GM19351 (cell line): ENCODE measurements at regions not wholly inside any gene's neighbourhood (a gene's known extent, or its start where the extent isn't known, plus 50 kb on each side); places are given as distances from the start of the nearest gene placed in this dataset.
"Not testable (repeated sequence)": the region's sequence is repeated elsewhere in the genome, so short reads cannot be mapped to it uniquely, and the experiment has no call there.

Experiments
- ATAC-seq: cut with Tn5 transposase; IDR thresholded peaks from one replicate; pipeline ENCODE4 v1.9.1; 2021; ENCODE audit warnings: mild to moderate bottlenecking, moderate library complexity; ENCODE audit not compliant: unreplicated experiment

DNA sequence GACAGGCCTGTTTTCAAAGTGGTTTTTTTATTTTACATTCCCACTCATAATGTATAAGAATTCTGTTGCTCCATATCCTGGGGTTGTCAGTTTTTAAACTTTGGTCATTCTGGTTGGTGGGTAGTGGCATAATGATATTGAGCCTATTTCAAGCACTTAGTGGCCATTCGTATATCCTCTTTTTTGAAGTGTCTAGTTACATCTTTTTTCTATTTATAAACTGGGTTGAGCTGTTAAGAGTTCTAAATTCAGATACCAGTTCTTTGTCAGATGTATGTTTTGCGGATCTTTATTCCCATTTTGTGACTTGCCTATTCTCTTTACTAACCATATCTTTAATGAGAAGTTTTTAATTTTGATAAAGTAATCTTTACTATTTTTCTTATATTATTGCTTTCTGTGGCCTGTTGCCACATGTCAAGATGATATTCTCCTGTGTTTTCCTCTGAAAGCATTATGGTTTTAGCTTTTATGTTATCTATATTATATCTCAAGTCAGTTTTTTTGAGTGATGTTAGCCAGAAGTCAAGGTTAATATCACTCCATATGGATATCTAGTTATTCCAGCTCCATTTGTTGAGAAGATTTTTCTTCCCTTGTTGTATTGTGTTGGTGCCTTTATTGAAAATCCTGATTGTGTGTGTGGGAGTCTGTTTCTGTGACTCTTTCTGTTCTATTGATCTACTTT, 110.9 kb downstream of the FHIP1A start:
- no peak for ATAC-seq

DNA sequence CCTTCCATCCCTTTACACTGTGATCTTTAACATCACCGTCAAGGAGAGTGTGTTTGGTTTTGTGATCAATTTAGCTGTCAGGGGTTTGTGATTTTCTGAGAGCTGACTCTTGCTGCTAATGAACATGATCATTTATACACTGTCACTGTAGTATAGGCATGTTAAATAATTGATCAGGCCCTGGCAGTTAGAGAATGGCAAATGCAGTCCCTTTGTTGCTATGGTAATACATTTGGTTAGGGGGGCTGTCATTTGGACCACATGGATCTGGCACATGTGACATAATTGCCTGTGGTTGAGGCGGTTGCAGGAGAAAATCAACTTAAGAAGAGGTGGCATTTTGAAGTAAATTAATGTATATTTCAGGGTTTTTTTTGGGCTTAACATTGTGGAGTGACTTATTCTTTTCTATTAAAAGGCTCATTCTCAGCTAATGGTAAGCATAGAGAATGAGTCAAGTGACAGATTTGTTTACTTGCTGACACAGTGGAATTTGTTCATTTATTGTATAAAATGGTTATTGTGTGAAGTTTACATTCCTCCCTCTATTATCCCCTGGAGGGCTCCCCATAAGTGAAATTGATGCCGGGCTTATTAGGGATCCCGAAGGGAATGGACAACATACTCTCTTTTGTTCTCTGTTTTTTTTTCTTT, 114.0 kb downstream of the FHIP1A start:
- no peak for ATAC-seq

DNA sequence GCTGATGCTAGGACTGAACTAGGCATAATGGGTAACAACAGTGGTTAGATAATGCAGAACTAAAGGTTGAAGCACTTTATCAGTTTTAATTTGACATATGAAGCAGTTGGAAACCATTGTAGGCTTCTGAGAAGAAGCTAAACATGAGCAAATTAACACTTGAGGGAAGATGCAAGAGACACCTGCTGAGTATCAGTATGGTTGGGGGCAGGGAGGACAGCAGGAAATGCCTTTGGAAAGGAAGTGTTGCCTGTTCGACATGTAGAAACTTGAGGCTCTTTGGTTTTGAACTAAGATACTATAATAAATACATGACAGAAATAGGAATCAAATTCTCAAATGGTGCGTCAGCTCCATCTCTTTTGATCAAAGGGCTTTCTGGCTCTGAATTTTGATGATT, 115.6 kb downstream of the FHIP1A start:
- no peak for ATAC-seq

DNA sequence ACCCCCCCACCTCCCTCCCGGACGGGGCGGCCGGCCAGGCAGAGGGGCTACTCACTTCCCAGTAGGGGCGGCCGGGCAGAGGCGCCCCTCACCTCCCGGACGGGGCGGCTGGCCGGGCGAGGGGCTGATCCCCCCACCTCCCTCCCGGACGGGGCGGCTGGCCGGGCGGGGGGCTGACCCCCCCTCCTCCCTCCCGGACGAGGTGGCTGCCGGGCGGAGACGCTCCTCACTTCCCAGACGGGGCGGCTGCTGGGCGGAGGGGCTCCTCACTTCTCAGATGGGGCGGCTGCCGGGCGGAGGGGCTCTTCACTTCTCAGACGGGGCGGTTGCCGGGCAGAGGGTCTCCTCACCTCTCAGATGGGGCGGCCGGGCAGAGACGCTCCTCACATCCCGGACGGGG, 117.5 kb downstream of the FHIP1A start:
- not testable (repeated sequence) for ATAC-seq

DNA sequence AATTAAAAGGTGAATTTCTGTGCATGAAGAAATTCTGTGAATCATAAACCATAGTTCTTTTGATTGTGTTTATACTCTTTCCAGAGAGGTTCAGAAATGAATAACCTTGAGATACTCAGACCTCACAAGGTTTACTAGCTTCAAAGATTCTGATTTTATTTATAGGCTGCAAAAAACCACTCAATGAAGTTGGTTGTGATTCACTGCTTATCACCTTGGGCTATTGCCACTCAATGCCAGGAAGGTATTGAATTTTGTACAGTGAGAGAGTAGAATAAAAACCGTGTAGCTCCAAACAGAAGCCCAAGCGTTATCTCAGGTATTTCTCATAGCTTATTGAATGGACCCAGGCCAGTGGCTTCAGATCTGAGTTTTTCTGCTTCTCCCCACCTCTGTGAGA, 118.7 kb downstream of the FHIP1A start:
- ATAC-seq = no peak

DNA sequence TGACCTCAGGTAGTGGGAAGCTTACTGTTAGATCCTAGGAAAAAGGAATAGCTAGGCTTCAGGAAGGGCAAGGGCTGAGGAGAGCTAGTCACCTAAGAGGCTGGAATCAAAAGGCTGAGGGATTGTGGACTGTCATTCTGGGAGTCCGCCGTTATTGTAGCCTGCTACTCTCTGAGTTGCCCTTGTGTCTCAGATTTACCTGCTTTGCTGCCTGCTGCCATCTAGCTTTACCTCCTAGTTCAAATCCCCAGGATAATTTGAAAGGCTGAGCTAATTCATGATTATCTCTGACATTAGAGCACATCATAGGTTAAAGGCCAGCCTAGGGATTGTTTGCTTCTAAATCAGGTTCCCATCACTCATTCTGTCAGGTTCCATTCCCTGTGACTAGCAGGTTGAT, 120.2 kb downstream of the FHIP1A start:
- no peak for ATAC-seq

DNA sequence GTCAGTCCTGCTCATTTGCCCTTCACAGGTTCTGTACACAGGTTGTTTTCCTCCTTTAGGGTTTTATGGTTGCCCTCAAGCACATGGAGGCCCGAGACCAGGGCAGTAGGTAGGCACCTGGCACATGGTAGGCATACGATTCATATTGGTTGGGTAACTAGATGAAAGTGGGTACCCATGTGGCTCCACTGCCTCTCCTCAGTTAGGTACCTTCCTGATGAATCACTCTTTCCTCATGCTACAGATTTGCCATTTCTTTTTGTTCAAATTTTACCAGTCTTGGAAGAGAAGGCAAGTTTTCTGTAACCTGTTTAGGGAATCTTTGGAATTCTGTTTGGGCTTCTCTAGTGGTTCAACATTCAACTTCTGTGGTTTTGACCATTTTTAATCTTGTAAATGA, 121.3 kb downstream of the FHIP1A start:
- no peak for ATAC-seq

DNA sequence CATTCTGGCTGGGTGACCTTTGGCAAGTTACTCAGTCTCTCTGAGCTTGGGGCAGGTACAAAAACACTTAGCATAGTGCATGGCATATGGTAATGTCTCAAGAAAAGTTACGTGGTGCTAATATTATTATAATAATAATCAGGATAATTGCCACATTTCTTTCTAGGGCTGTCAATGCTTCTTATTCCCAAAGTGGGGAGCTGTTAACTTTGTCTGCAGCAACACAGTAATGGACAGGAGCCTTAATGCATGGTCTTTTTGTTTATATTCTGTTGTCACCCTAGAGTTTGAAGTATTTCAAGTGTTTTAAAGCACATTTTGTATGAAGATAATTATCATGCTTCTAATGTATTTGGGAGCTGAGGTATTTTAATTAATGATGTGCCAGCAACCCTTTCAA, 121.8 kb downstream of the FHIP1A start:
- no peak for ATAC-seq

DNA sequence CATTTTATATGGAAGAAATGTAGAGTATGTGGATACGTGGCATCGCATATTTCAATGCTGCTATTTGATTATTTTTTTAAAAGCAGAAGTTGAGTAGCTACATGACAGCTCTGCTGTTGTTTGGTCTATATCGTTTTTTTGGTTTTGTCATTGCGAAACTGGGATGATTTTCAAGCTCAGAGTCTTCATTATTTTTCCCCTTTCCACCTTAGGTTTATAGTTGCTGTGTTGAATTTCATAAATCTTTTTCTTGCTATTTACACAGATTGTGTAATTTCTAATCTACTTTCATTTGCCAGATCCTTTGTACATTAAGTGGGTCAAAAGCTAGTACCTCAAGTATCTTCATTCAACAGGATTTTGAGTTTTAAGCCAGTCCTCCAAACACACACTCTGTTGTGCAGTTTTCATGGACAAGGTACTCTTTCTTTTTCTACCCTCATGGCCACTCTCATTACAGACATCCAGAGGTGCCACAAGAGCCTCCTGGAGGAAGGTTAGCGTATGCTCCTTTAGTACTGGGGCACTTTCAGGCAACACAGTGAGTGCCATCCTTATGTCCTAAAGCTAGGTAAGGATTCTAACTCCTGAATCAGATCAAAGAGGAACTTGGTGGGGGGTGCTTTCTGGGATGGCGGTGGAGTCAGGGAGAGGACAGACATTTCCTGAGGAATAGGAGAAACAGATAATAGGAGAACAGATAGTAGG, 123.2 kb downstream of the FHIP1A start:
- no peak for ATAC-seq

DNA sequence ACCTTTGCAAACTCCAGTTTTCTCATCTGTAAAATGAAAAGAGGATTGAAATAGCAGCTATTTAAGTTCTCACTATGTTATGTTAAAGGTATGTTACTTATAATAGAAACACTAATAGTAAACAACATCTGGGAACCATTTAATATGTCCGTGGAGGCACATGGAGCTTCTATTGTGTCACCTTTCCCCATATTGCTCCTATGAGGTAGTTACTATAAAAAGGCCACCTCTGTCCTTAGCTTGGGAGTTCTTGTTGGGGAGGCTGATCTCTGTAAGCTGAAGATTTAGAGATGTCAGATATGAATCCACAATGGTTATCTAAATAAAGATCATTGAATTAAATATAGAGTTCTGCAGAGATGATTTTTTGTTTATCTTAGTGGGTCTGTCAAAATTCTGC, 125.2 kb downstream of the FHIP1A start:
- ATAC-seq = no peak

DNA sequence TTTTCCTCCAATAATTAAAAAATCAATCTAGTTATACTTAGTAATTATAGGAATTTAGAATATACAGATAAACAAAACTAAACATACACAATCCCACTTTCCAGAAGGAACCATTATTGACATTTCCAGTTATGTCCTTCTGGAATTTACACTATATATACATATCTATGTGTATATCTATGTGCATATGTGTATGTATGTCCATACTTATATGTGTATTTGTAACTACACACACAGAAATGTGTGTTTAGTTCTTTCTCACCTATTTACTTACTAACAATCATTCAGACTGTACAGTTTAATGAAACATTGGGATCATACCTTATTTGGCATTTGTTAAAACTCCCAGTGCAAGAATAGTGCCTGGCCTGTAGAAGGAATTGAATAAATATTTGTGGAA, 126.4 kb downstream of the FHIP1A start:
- ATAC-seq = no peak

DNA sequence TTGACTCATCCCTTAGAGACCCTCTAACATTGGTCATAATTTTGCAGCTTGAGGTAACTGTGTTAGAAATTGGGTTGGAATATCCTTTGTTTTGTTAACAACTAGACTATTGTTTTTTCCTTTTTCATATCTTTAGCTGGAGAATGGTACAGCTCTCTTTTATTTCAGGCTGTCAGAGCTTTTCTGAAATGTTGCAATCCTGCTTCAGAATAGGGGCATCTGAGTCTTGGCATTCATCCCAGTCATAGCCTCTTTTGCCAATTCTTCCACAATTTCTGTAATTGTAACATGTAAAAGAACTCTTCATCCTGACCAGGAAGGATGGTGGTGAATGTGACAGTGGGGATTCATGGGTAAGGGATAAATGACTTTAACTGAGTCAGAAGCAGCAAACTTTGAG, 128.7 kb downstream of the FHIP1A start:
- ATAC-seq = no peak

DNA sequence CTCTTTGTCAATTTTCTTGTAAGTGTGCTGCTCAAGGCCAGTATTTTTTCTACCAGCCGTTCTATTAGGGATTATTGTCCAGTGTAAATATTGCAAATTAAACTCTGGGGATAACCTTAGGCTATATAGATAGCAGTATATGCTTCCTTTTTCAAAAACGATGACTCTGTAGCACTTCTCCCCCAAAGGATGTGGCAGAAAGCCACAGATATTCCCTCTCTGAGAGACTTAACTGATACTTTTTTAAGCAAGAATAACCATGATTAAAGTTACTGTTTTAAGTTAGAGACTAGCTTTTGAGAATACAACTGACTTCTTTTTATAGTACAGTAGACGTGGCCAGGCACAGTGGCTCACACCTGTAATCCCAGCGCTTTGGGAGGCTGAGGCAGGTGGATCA, 130.0 kb downstream of the FHIP1A start:
- ATAC-seq = no peak

DNA sequence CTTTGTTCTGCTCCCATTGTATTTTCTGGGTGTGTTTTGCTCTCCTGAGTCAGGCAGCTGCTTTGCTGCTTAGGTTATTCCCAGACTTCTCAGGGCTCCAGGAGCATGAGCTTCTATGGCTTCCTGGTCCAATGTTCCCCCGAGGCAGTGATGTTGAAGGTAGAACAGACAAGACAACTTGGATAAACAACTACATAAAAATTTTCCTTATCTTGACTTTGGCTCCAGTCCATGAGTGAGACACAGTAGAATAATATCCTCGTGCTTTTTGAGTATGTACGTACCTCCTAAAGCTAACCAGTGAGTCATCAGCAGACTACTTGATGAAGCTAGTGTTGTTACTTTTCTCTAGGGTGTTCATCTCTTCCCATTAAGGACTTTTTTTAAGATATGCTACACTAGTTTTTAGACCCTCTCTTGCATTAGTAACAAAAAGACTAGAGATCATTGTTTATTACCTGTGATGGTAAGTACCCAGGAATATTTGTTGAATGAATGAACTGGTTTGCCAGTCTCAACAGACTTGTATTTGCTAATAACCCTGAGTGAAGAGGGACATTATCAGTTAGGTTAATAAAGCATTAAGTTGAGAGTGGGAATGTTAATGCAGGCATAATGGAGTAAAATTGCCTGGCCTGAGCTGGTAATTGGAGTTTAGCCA, 131.9 kb downstream of the FHIP1A start:
- ATAC-seq = no peak

DNA sequence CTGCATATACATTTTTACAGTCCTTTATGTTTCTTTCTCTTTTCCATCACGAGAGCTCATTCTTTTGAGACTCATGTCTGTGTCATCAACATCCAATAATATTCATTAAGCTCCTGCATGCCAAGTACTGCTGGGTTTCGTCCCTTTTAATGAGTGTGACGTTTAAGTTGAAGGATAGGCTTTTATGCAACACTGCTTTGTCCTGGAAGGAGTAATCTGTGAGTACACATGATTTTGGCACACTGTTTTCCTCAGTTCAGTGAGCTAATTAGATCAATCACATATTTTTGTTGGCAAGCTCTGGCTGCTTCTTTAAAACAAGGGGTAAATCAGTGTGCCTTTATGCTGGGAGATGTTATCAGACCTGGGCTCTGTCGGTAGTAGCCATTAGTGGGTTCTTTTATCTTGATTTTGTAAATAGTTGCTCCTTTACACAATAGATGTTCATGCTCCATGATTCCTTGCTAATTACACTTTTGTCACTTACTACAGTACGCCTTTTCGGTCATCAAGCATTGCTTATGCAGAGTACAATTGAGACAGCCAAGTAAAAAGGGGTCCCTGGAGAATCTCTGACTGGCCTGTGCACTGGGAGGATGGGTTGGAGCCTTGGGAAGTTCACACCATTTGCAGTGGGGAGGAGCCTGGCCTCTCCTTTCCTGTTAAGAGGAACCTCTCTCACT, 132.6 kb downstream of the FHIP1A start:
- no peak for ATAC-seq

DNA sequence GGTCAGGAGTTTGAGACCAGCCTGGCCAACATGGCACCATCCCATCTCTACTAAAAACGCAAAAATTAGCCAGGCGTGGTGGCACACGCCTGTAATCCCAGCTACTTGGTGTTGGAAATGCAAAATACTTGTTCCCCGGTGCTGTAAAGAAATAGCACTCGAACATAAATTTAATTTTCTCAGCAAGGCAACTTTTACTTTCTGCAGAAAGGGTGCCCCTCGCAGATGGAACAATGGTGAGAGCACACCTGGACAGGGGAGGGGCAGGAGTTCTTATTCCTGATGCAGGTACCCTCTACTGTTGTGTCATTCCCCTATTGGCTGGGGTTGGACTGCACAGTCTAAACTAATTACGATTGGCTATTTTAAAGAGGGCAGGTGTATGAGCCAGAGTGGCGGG, 139.7 kb downstream of the FHIP1A start:
- ATAC-seq = no peak

DNA sequence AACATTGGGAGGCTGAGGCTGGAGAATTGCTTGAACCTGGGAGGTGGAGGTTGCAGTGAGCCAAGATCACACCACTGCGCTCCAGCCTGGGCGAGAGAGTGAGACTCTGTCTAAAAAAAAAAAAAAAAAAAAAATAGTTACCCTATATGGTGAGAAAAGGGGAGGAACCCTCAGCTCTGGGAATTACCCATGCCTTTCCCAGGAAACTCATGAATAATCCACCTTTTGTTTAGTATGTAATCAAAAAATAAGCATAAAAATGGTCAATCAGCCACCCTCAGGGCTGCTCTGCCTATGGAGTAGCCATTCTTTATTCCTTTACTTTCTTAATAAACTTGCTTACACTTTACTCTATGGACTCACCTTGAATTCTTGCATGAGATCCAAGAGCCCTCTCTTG, 140.4 kb downstream of the FHIP1A start:
- not testable (repeated sequence) for ATAC-seq

DNA sequence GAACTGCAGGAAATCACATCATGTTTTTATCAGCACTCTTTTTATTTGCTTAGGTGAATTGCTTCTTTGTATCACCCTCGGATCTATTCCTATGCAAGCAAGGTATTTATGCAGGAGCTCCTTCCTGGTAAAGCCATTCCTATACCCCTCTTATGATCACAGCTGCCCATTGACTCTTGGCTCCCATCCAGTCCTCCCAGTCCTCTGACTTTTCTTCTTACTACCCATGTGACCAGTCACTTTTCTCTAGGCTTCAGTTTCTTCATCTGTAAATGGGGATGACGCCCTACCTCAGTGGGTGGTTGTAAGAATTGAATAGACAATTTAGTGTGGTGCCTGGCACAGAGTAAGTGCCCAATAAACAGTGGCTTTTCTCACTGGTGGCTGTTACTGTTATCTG, 144.9 kb downstream of the FHIP1A start:
- ATAC-seq = no peak

DNA sequence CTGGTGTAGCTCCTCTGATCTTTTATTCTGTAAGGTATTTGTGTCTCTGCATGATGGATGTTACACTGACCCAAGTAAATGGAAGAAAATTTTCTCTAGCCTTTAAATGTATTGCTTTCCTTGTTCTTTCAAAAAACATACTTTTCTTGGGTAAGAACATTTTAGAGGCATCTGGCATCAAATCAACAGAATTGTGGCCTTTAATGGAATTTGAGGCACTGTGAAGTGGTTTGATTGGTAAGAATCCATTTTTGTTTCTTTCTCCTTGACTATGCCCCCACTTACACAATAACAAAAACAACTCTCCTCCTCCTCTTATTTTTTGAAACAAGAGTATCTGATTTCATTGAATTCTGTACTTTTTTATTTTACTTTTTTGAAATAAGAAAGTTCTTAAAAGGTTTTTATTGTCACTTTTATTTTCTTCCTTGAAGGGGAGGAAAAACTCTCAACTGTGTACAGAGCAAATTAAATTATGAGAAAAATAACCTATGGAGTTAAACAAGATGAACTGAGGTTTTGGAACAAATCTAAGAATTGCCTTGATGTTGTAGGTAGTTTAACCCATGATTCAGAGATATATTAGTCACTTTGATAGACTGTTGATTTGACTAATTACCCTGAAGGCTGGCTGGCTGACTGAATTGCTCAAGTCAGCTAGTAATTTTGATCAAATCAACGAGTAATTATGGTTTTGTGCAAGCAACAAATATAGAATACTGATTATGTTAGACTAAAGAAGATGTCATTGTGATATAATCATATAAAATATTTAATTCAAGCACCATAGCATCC, 146.4 kb downstream of the FHIP1A start:
- no peak for ATAC-seq

DNA sequence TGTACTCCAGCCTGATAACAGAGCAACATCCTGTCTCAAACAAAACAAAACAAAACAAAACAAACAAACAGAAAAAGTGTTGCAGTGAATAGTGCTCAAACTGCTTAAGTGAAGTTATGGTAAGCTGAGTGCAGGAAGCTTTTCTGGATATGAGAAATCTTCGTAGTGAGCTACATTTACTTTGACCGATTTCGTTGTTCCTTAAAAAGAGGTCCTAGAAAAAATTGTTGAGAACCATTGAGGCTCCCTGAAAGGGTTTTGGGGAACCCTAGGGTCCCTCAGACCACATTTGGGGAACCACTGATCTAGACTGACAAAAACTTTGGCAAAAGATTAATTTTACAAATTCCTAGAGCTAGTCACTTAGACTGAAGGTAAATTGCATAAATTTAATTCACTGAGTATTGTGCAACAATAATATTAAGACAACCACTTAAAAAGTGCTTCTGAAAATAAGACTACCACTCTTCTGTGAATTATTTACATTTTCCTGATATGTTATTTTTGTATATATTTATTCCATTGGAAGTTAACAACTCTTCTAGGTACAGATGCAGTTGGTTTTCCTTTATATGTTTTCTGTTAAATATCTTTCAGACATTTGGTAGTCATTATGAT, 149.6 kb downstream of the FHIP1A start:
- no peak for ATAC-seq
